ENCODE measurements at regions not wholly inside any gene's neighbourhood (a gene's known extent, or its start where the extent isn't known, plus 50 kb on each side); places are given as distances from the start of the nearest gene placed in this dataset.

DNA sequence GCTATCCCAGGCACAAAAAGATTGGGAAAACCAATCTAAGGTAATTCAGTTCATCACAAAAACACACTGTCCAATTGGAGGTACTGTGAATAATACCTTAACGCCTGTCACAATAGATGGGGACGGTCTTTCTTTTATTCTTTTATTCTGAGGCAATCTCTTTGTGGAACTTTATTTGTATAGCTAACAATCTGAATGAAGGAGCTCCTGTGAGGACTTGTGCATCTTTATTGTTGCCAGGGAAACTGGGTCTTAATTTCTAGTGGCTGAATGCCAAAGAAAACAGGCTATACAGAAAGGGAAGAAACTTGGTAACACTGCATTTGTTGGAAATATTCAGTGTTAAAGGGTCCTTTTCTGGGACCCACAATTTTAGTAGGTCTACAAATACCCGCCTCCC, 546.9 kb upstream of the C9orf72 start:
- no peak for TF ChIP-seq NFE2L2 (IDR thresholded peaks at IDR 0.05; ENCODE audit: low read depth, low read length)
- TF ChIP-seq RFX5 (IDR thresholded peaks at IDR 0.05; ENCODE audit: low read depth, low read length), result no peak
- TF ChIP-seq POLR2A (IDR thresholded peaks at IDR 0.05; ENCODE audit: low read depth, low read length), result no peak
- TF ChIP-seq, protein P1, sequence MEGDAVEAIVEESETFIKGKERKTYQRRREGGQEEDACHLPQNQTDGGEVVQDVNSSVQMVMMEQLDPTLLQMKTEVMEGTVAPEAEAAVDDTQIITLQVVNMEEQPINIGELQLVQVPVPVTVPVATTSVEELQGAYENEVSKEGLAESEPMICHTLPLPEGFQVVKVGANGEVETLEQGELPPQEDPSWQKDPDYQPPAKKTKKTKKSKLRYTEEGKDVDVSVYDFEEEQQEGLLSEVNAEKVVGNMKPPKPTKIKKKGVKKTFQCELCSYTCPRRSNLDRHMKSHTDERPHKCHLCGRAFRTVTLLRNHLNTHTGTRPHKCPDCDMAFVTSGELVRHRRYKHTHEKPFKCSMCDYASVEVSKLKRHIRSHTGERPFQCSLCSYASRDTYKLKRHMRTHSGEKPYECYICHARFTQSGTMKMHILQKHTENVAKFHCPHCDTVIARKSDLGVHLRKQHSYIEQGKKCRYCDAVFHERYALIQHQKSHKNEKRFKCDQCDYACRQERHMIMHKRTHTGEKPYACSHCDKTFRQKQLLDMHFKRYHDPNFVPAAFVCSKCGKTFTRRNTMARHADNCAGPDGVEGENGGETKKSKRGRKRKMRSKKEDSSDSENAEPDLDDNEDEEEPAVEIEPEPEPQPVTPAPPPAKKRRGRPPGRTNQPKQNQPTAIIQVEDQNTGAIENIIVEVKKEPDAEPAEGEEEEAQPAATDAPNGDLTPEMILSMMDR (conservative IDR thresholded peaks at IDR 0.05; ENCODE audit: low read depth, low read length), result no peak
- no peak for TF ChIP-seq MAFK (IDR thresholded peaks at IDR 0.05; ENCODE audit: low read depth, low read length)
- TF ChIP-seq RCOR1 (IDR thresholded peaks at IDR 0.05; ENCODE audit: insufficient replicate concordance, low read length), result no peak
